Ishikawa (cell line): ENCODE measurements at regions not wholly inside any gene's neighbourhood (a gene's known extent, or its start where the extent isn't known, plus 50 kb on each side); places are given as distances from the start of the nearest gene placed in this dataset.

ENCODE experiments used
- CREB1 ChIP-seq: IDR thresholded peaks from 2 replicates; pipeline ENCODE4 v1.6.1; 2012; ENCODE audit warnings: low read depth
- EGR1 ChIP-seq: IDR thresholded peaks from 2 replicates; pipeline ENCODE4 v1.6.1; 2012
- EP300 ChIP-seq: IDR thresholded peaks from 2 replicates; pipeline ENCODE4 v1.6.1; 2012; ENCODE audit warnings: borderline replicate concordance
- RAD21 ChIP-seq: IDR thresholded peaks from 2 replicates; pipeline ENCODE4 v1.6.1; 2012; ENCODE audit warnings: low read depth
- REST ChIP-seq: IDR thresholded peaks from 2 replicates; pipeline ENCODE4 v1.6.1; 2012; ENCODE audit warnings: low read depth, mild to moderate bottlenecking
- TEAD4 ChIP-seq: IDR thresholded peaks from 2 replicates; pipeline ENCODE4 v1.6.1; 2012

DNA sequence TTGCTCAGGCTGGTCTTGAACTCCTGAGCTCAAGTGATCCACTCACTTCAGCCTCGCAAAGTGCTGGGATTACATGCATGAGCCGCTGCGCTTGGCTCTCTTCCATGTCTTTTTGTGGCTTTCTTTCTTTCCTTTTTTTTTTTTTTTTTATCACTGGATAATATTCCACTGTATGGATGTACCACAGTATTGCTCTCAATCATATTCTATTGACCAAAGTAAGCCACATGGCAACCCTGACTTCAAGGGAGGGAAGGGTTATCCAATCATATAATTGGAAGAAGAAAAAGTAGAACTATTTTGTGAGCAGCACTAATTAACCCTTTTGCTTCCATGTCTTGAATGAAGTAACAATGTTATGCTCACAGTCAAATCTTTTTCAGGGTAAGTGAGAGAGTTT lies 307.0 kb upstream of the RASGRP1 start:
- no peak for TF ChIP-seq CREB1
- no peak for TF ChIP-seq TEAD4
- TF ChIP-seq RAD21: no peak
- TF ChIP-seq EP300: no peak
- no peak for TF ChIP-seq REST
- TF ChIP-seq EGR1: no peak
